GM19438 (cell line): ENCODE measurements at regions not wholly inside any gene's neighbourhood (a gene's known extent, or its start where the extent isn't known, plus 50 kb on each side); places are given as distances from the start of the nearest gene placed in this dataset.

Experiments
- ATAC-seq: cut with Tn5 transposase; IDR thresholded peaks from one replicate; pipeline ENCODE4 v1.9.1; 2021; ENCODE audit warnings: low read depth; ENCODE audit not compliant: unreplicated experiment

- ATAC-seq: no peak
Observed at GRCh38 chr15:77824361-77825251, 191.9 kb upstream of the LINGO1 start.

GRCh38 chr15:77823736-77824135, 191.0 kb upstream of the LINGO1 start:
- no peak for ATAC-seq

GRCh38 chr15:77822631-77823230, 190.0 kb upstream of the LINGO1 start:
- ATAC-seq: no peak

GRCh38 chr15:77821959-77822256, 189.2 kb upstream of the LINGO1 start:
- ATAC-seq: no peak

- no peak for ATAC-seq
Observed at GRCh38 chr15:77821188-77821958, 188.7 kb upstream of the LINGO1 start.

GRCh38 chr15:77819851-77820728, 187.4 kb upstream of the LINGO1 start:
- no peak for ATAC-seq

GRCh38 chr15:77819048-77819850, 186.5 kb upstream of the LINGO1 start:
- ATAC-seq: no peak

GRCh38 chr15:77818484-77819047, 185.9 kb upstream of the LINGO1 start:
- no peak for ATAC-seq

- no peak for ATAC-seq
Observed at GRCh38 chr15:77817434-77817833, 184.7 kb upstream of the LINGO1 start.

GRCh38 chr15:77816983-77817382, 184.3 kb upstream of the LINGO1 start:
- no peak for ATAC-seq

GRCh38 chr15:77815015-77815414, 182.3 kb upstream of the LINGO1 start:
- no peak for ATAC-seq

- ATAC-seq: no peak
Observed at GRCh38 chr15:77812664-77813063, 180.0 kb upstream of the LINGO1 start.

GRCh38 chr15:77811270-77811669, 178.6 kb upstream of the LINGO1 start:
- ATAC-seq: no peak

- ATAC-seq: no peak
Observed at GRCh38 chr15:77810130-77810571, 177.4 kb upstream of the LINGO1 start.

GRCh38 chr15:77808581-77809177, 176.0 kb upstream of the LINGO1 start:
- ATAC-seq: no peak

- ATAC-seq: no peak
Observed at GRCh38 chr15:77808075-77808474, 175.4 kb upstream of the LINGO1 start.

GRCh38 chr15:77807611-77808010, 174.9 kb upstream of the LINGO1 start:
- ATAC-seq: no peak

GRCh38 chr15:77807115-77807514, 174.4 kb upstream of the LINGO1 start:
- ATAC-seq: no peak

GRCh38 chr15:77804210-77804609, 171.5 kb upstream of the LINGO1 start:
- ATAC-seq: no peak
